ENCODE measurements at regions not wholly inside any gene's neighbourhood (a gene's known extent, or its start where the extent isn't known, plus 50 kb on each side); places are given as distances from the start of the nearest gene placed in this dataset.

DNA sequence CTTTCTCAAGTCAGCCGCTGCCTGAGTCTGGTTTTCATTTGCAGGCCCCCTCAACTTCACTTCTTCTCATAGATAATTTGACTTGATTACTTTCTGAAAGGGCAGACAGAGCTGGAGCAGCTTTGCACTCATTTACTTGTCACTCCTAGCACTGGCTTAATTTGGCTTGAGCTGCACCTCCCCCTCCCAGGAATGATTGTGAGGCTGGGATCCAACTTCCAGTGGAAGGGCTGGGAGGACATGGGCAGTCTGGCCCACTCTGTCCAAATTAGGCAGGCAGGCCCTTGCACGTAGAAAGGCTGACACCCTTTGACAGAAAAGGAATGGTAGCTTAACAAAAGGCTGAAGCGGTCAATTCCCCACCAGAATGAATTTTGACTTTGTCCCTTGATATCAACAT, 453.9 kb downstream of the ETS1 start:
- TF ChIP-seq MXI1 (IDR thresholded peaks at IDR 0.05; ENCODE audit: low read depth, low read length), result no peak
- TF ChIP-seq MTA2 (IDR thresholded peaks at IDR 0.05; ENCODE audit: low read depth), result no peak
- TF ChIP-seq, protein P1, sequence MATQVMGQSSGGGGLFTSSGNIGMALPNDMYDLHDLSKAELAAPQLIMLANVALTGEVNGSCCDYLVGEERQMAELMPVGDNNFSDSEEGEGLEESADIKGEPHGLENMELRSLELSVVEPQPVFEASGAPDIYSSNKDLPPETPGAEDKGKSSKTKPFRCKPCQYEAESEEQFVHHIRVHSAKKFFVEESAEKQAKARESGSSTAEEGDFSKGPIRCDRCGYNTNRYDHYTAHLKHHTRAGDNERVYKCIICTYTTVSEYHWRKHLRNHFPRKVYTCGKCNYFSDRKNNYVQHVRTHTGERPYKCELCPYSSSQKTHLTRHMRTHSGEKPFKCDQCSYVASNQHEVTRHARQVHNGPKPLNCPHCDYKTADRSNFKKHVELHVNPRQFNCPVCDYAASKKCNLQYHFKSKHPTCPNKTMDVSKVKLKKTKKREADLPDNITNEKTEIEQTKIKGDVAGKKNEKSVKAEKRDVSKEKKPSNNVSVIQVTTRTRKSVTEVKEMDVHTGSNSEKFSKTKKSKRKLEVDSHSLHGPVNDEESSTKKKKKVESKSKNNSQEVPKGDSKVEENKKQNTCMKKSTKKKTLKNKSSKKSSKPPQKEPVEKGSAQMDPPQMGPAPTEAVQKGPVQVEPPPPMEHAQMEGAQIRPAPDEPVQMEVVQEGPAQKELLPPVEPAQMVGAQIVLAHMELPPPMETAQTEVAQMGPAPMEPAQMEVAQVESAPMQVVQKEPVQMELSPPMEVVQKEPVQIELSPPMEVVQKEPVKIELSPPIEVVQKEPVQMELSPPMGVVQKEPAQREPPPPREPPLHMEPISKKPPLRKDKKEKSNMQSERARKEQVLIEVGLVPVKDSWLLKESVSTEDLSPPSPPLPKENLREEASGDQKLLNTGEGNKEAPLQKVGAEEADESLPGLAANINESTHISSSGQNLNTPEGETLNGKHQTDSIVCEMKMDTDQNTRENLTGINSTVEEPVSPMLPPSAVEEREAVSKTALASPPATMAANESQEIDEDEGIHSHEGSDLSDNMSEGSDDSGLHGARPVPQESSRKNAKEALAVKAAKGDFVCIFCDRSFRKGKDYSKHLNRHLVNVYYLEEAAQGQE (IDR thresholded peaks at IDR 0.05; ENCODE audit: low read depth, low read length), result no peak
- TF ChIP-seq SP1 (IDR thresholded peaks at IDR 0.05; ENCODE audit: low read depth, low read length), result no peak
- TF ChIP-seq RAD51 (IDR thresholded peaks at IDR 0.05), result no peak
- TF ChIP-seq, protein P2, sequence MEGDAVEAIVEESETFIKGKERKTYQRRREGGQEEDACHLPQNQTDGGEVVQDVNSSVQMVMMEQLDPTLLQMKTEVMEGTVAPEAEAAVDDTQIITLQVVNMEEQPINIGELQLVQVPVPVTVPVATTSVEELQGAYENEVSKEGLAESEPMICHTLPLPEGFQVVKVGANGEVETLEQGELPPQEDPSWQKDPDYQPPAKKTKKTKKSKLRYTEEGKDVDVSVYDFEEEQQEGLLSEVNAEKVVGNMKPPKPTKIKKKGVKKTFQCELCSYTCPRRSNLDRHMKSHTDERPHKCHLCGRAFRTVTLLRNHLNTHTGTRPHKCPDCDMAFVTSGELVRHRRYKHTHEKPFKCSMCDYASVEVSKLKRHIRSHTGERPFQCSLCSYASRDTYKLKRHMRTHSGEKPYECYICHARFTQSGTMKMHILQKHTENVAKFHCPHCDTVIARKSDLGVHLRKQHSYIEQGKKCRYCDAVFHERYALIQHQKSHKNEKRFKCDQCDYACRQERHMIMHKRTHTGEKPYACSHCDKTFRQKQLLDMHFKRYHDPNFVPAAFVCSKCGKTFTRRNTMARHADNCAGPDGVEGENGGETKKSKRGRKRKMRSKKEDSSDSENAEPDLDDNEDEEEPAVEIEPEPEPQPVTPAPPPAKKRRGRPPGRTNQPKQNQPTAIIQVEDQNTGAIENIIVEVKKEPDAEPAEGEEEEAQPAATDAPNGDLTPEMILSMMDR (IDR thresholded peaks at IDR 0.05 in 2 of 3, conservative IDR thresholded peaks at IDR 0.05 in 1 of 3; ENCODE audit: control insufficient read depth in 2 of 3, extremely low read depth in 1 of 3, insufficient read depth in 1 of 3, low read depth in 3 of 3, low read length in 3 of 3), result no peak
- TF ChIP-seq SIN3A (IDR thresholded peaks at IDR 0.05; ENCODE audit: low read depth, low read length), result no peak

All from GM12878 (cell line).